Activated CD8-positive, alpha-beta T cell treated with anti-CD3 and anti-CD28 coated beads for 36 hours (primary cell): ENCODE measurements at regions not wholly inside any gene's neighbourhood (a gene's known extent, or its start where the extent isn't known, plus 50 kb on each side); places are given as distances from the start of the nearest gene placed in this dataset.

Experiments used
- ATAC-seq: fragments of 200-7000 bp; cut with Tn5 transposase; one replicate; pipeline ENCODE4 v1.10.0; 2021; ENCODE audit warnings: mild to moderate bottlenecking, moderate library complexity
- CTCF ChIA-PET: fragments of 350-600 bp; sonication (Branson Sonifier 250); formaldehyde crosslinking; loops from one replicate; lab custom pipeline; 2021; ENCODE audit warnings: antibody characterized with exemption; lab: Charles Lee
- POLR2A ChIA-PET: fragments of 350-600 bp; sonication (Branson Sonifier 250); formaldehyde crosslinking; loops from one replicate; lab custom pipeline; 2021; ENCODE audit warnings: antibody characterized with exemption; lab: Charles Lee
- DNase-seq: peaks from one replicate; pipeline ENCODE4 v3.0.0-alpha.2; 2020
- H3K27ac Mint-ChIP-seq: one replicate; pipeline ENCODE4 v1.8.0; 2021; ENCODE audit warnings: mild to moderate bottlenecking, mixed read lengths
- H3K27me3 Mint-ChIP-seq: one replicate; pipeline ENCODE4 v1.8.0; 2021; ENCODE audit warnings: mixed read lengths
- H3K36me3 Mint-ChIP-seq: one replicate; pipeline ENCODE4 v1.8.0; 2021; ENCODE audit warnings: low read depth, mixed read lengths
- H3K4me1 Mint-ChIP-seq: one replicate; pipeline ENCODE4 v1.8.0; 2021; ENCODE audit warnings: low read depth, mixed read lengths
- H3K4me3 Mint-ChIP-seq: one replicate; pipeline ENCODE4 v1.8.0; 2021; ENCODE audit warnings: mild to moderate bottlenecking, moderate library complexity, mixed read lengths
- H3K9me3 Mint-ChIP-seq: one replicate; pipeline ENCODE4 v1.8.0; 2021; ENCODE audit warnings: mixed read lengths
- CTCF ChIP-seq: fragments of 200-600 bp; IDR thresholded peaks from one replicate; pipeline ENCODE4 v1.8.0; 2022; ENCODE audit warnings: antibody characterized with exemption, mild to moderate bottlenecking
- intact Hi-C: fragments of 100-400 bp; cut with micrococcal nuclease; formaldehyde crosslinking; loops from one replicate; pipeline ENCODE4 v1.10.0; 2022

- intact Hi-C loops = no loop called here
- peaks cover 4% of the 10 kb centered on the region for H3K9me3 Mint-ChIP-seq
- ChIA-PET POLR2A (no interaction called here), CTCF (no interaction called here)
- DNase-seq (no peak), ATAC-seq (no peak)
- H3K4me1 Mint-ChIP-seq = no peaks in the 10 kb centered on the region
- no peak overlapping the region for H3K27ac Mint-ChIP-seq
- no peak for TF ChIP-seq CTCF
- H3K27me3 Mint-ChIP-seq = no peaks in the 10 kb centered on the region
- no peaks in the 10 kb centered on the region for H3K36me3 Mint-ChIP-seq
- H3K4me3 Mint-ChIP-seq = no peak overlapping the region
These were observed 1076.1 kb upstream of the CADM2 start for GRCh38 chr3:83882701-83883100.

- Mint-ChIP-seq H3K27ac (no peak overlapping the region), H3K4me1 (no peaks in the 10 kb centered on the region), H3K36me3 (no peaks in the 10 kb centered on the region), H3K27me3 (no peaks in the 10 kb centered on the region), H3K4me3 (no peak overlapping the region), H3K9me3 (no peaks in the 10 kb centered on the region)
- intact Hi-C loops = no loop called here
- no peak for ATAC-seq
- no peak for TF ChIP-seq CTCF
- CTCF ChIA-PET = no interaction called here
- DNase-seq = no peak
- POLR2A ChIA-PET = no interaction called here
These were observed 1068.6 kb upstream of the CADM2 start for GRCh38 chr3:83890039-83890762.

GRCh38 chr3:83890763-83891135 is 1068.0 kb upstream of the CADM2 start:
- intact Hi-C loops = no loop called here
- no peaks in the 10 kb centered on the region for H3K9me3 Mint-ChIP-seq

GRCh38 chr3:83894223-83894622 is 1064.6 kb upstream of the CADM2 start:
- ATAC-seq = no peak
- no peak for TF ChIP-seq CTCF
- ChIA-PET POLR2A (no interaction called here), CTCF (no interaction called here)
- H3K27me3 Mint-ChIP-seq = no peaks in the 10 kb centered on the region
- no peaks in the 10 kb centered on the region for H3K9me3 Mint-ChIP-seq
- no peaks in the 10 kb centered on the region for H3K4me1 Mint-ChIP-seq
- intact Hi-C loops = no loop called here
- H3K27ac Mint-ChIP-seq = no peak overlapping the region
- DNase-seq = no peak
- H3K4me3 Mint-ChIP-seq = no peak overlapping the region
- no peaks in the 10 kb centered on the region for H3K36me3 Mint-ChIP-seq

More at GRCh38 chr3:83890763-83891135, 1068.0 kb upstream of the CADM2 start:
- ChIA-PET POLR2A (no interaction called here), CTCF (no interaction called here)
- Mint-ChIP-seq H3K27ac (no peak overlapping the region), H3K4me1 (no peaks in the 10 kb centered on the region), H3K36me3 (no peaks in the 10 kb centered on the region), H3K27me3 (no peaks in the 10 kb centered on the region), H3K4me3 (no peak overlapping the region)
- no peak for TF ChIP-seq CTCF
- DNase-seq (no peak), ATAC-seq (no peak)

- DNase-seq (no peak), ATAC-seq (no peak)
- Mint-ChIP-seq H3K27me3 (no peaks in the 10 kb centered on the region), H3K36me3 (no peaks in the 10 kb centered on the region), H3K4me1 (no peaks in the 10 kb centered on the region), H3K9me3 (peaks cover 8% of the 10 kb centered on the region), H3K27ac (no peak overlapping the region), H3K4me3 (no peak overlapping the region)
- TF ChIP-seq CTCF = no peak
- POLR2A ChIA-PET = no interaction called here
- CTCF ChIA-PET = no interaction called here
- intact Hi-C loops = no loop called here
These were observed 1062.9 kb upstream of the CADM2 start for GRCh38 chr3:83895892-83896291.
